CD4-positive, alpha-beta T cell treated with Interleukin-4 for 1 hour (primary cell): ENCODE measurements at regions not wholly inside any gene's neighbourhood (a gene's known extent, or its start where the extent isn't known, plus 50 kb on each side); places are given as distances from the start of the nearest gene placed in this dataset.

Experiments used
- DNase-seq, 2 donors: peaks; one replicate each; pipeline ENCODE4 v3.0.0-alpha.2; 2020 to 2022

DNA sequence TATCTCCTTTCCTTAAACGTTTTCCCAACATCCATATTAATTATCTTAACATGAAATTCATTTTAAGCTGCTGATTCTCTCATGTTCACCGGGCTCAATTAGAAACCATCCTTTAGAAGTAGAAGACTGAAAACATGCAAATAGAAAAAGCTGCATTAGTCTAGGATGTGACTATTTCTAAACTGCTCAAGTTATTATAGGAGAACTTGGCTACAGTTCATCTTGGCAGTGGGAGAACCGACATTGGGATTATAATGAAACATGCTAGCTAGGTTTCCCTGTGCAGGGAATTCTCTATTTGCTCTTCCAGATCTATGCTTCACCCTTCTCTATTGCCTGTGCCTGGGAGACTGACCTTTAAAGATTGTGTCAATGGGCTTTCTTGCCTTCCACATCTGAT lies 151.0 kb upstream of the PPARGC1A start:
- DNase-seq, result no peak

DNA sequence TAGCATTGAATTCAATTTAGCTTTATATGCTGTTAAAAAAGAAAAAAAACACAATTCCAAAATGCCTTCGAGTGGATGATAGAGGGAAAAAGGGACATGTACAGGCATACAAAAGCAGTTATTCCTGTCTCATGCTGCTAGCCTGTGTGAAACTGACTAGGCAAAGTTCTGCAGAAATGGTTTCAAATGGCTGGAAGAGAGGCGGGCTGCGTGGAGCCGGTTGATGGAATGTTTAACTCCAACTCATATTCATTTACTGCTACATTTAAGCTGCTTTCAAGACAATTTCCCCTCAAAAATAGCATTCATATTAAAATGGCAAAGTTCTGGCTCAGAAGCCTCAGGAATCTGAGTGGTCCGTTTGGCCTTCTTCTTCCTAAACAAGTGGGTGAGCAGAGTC lies 143.8 kb upstream of the PPARGC1A start:
- no peak for DNase-seq

GRCh38 chr4:24032371-24032989 lies 142.6 kb upstream of the PPARGC1A start:
- DNase-seq, result no peak

DNA sequence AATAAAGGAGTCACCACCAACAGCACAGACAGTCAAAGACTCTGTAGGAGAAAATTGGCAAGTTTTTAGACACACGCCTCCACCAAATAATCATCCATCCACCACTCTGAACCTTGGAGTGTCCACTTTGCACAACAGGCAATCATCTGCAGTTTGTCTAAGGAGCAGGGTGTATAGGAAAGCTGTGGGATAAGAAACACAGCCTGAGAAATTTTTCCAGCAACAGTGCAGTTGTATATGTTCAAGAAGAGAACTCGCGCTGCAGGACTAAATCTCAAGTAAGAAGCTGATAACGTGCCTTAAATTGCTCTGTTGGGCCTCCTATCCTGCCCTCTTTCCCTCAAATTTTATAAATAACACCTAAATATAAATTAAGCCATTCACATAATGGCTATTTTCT lies 136.7 kb upstream of the PPARGC1A start:
- no peak for DNase-seq

DNA sequence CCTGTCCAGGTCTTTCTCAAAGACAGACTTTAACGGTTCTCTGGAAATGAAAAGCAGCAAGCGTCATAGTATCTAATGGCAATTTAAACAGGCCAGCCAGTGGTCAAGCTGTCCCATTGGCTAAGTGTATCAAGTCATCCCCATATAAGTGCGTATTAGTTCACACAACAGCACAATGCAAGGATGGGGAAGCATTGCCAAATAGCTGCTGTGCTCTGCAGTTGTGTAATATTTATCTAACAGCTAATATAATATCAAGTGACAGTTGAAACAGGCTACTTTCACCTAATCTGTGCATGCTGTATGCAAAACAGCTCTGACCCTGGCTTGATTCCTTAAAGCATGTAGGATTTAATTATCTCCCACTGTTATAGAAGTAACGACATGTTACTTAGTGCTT lies 134.8 kb upstream of the PPARGC1A start:
- no peak for DNase-seq

DNA sequence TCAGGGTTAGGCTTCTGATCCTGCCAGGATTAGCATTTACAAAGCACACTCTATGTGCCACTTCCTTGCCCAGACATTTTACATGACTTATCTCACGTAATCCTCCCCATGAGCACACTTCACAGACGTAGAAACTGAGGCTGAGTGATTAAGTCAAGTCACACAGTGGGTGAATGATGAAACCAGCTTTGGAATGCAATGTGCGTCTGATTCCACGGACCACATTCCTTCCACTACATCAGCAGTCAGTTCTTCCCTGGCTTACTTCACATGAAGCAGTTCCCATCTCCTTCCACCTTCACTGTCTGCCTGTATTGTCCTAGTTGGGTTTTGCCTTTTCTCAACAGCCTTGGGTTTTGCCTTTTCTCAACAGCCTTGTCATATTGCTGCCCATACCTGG lies 134.3 kb upstream of the PPARGC1A start:
- no peak for DNase-seq

DNA sequence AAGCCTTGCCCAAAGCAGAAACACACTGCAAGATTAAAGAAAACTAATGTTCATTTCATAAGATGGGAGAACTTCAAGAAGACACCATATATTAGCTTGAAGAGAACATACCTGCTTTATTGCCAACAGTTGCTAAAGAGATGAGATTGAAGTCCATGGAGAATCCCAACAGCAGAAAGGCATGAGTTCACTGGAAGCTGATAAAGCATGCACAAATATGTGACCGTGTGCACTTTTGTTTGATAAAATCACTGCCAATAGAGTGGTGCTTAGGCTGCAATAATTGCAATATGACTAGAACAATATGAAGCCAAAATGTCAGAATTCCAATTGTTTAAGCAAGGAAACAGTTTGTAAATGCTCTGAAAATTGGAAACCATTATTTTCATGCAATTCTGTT lies 125.9 kb upstream of the PPARGC1A start:
- DNase-seq, result no peak

- DNase-seq, result no peak
Measured at GRCh38 chr4:24013668-24014422, 124.0 kb upstream of the PPARGC1A start.

GRCh38 chr4:24010994-24011393 lies 121.1 kb upstream of the PPARGC1A start:
- no peak for DNase-seq

DNA sequence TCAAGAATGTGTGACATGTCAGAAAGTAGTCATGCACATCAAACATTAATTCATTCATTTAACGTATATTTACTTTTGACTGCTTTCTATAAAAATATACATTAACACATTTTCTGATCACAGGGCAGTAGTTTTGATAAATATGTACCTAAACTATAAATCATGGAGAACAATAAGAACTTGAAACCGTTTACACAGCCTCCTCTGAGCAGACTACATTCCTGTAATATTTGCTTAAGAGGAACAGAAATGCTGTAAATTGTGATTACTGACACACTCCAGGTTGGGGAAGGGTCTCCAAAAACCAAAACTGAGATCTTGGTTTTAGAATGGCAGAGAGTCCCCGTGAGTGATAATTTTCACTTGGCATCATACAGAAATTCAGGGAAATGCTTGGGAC lies 120.7 kb upstream of the PPARGC1A start:
- DNase-seq, result no peak

- DNase-seq, result no peak
Measured at GRCh38 chr4:24007860-24008261, 118.0 kb upstream of the PPARGC1A start.

DNA sequence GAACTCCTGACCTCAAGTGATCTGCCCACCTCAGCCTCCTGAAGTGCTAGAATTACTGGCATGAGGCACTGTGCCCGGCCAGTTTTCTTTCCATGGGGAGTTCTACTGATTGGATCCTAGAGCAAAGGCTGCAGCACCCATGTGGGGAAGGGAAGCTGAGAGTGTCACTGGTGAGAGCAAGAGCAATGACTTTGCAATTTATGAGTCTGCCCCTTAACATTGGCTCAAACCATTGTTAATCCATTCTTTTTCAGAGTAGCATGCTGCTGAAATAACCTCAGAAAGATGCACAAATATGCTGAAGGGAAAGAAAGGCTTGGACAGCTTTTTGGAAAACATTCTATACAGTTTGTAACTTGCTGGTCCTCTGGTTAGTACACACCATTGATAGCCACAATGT lies 116.4 kb upstream of the PPARGC1A start:
- DNase-seq, result no peak

GRCh38 chr4:24003926-24004325 lies 114.1 kb upstream of the PPARGC1A start:
- no peak for DNase-seq

DNA sequence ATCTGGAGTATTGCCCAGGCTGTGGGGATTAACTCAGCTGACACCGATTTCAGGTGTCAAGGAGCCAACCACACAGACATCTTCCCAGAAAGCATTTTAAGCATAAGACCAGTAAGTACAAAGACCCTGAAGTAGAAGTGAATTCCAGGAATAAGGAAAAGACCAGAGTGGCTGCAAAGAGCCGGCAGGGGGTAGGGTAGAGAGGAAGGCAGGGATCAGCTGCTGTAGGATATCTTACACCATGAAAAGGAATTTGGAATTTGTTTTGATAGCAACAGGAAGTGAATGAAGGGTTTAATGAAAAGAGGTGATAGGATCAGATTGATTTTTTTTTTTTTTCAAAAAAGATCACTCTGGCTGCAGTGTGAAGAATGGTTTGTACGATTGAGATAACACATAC lies 113.6 kb upstream of the PPARGC1A start:
- no peak for DNase-seq

DNA sequence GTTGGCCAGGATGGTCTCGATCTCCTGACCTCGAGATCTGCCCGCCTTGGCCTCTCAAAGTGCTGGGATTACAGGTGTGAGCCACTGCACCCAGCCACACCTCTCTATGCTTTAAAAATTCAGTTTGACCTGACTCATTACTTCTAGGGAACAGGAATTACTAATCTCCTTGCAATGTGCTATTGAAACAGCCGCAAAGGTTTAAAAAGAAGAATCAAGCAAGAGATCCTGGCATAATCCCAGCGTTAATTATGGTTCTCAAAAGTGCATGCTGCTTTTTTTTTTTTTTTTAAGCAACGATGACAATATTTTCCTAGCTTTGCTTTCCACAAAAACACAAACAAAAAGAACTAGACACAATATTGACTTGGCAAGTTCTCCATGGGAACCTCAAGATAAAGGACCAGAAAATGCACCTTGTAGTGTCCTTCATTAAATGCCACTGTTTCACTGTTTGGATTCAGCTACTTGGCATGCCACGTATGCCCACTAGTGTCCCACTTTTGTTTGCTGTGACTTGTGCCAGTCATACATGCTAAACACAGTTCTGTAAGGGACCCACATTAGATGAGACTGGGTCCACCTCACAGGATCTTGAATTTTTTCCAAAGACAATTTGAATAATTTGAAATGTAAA lies 112.6 kb upstream of the PPARGC1A start:
- DNase-seq, result no peak

GRCh38 chr4:24001486-24002329 lies 111.9 kb upstream of the PPARGC1A start:
- no peak for DNase-seq

GRCh38 chr4:24000470-24000831 lies 110.6 kb upstream of the PPARGC1A start:
- DNase-seq, result no peak

GRCh38 chr4:23999714-24000469 lies 110.0 kb upstream of the PPARGC1A start:
- DNase-seq, result no peak

DNA sequence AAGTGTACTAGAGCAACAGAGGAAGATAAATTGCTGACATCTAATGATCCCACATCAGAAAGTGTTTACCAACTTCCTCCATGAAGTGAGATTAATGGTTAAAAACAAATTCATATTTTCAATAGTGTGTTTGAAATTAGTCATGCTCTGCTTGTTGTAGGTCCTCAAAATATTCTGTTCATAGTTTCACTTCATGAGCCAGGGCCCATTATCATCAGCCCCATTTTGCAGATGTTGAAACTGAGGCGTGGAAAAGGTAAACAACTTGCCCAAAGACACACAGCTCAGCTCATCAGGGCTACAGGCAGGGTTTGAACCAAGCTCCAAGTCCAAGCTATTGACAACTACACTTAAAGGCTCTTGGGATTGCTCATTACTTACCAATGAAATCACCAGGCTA lies 103.5 kb upstream of the PPARGC1A start:
- DNase-seq, result no peak

DNA sequence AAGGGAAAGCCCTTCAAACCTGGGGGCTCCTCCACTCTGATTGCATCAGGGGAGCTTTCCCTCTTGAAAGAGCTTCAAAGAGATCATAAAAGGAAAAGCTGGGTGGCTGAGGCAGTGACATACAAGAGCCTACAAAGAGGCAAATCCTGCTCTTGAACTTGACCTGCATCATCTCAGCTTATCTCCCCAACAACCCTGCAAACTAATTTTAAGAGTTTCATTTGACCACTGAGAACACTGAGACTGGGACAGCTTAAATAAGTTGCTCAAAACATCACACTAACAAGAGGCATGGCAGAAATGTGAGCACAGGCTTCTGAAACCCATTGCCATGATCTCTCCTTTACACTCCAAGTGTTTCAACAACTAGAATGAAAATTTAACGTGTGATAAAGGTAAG lies 101.6 kb upstream of the PPARGC1A start:
- no peak for DNase-seq

- DNase-seq, result no peak
Measured at GRCh38 chr4:23986270-23986669, 96.4 kb upstream of the PPARGC1A start.

- no peak for DNase-seq
Measured at GRCh38 chr4:23981328-23981727, 91.5 kb upstream of the PPARGC1A start.

DNA sequence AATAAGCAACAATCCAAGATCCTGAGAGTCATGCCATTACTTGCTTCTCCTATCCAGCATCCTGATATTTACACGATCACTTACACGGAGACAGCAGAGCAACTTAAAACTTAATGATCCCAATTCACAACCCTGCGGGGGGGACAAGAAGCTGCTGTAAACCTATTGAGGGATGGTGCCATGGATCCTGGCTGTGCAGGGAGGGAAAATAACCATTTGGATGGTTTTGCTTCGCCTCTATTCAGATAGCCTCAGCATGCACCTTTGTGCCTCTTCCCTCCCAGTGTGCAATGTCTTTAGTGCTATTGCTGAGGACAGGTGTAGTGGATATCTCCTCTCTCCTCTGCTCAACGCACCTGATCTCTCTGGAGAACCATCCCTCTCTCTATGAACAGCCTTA lies 89.7 kb upstream of the PPARGC1A start:
- DNase-seq, result no peak
